A549 (cell line): ENCODE measurements at regions not wholly inside any gene's neighbourhood (a gene's known extent, or its start where the extent isn't known, plus 50 kb on each side); places are given as distances from the start of the nearest gene placed in this dataset.

ENCODE experiments used
- ATAC-seq, 2 experiments: fragments of 200-7000 bp in 1 of 2; fragments of >200 bp in 1 of 2; cut with Nextera tagmentation in 1 of 2; cut with Tn5 transposase in 1 of 2; 3 replicates each; pipeline versions ENCODE4 v1.8.0 to v1.9.1; 2018 to 2020; ENCODE audit warnings: mild to moderate bottlenecking in 1 of 2, moderate library complexity in 1 of 2
- CTCF ChIA-PET: fragments of 300-600 bp; sonication (Branson Sonifier 250); formaldehyde crosslinking; extraction: SDS; loops from one replicate; lab custom pipeline; 2021; ENCODE audit warnings: antibody characterized with exemption, inconsistent platforms; lab: Yijun Ruan, JAX
- POLR2A ChIA-PET: fragments of 350-600 bp; formaldehyde crosslinking; extraction: SDS; loops from one replicate; lab custom pipeline; 2021; ENCODE audit warnings: antibody characterized with exemption, inconsistent platforms; lab: Yijun Ruan, JAX
- DNase-seq, 2 experiments: peaks; one replicate each; pipeline versions ENCODE4 v3.0.0 to v3.0.0-alpha.2; 2011 to 2016; ENCODE audit warnings: low read depth in 1 of 2, low spot score in 1 of 2
- FAIRE-seq: peaks from 2 replicates; lab custom pipeline; 2011; peaks lifted over from hg19 to GRCh38; lab: Jason Lieb, UNC
- H3K27ac ChIP-seq, 2 experiments: fragments of >200 bp; sonication (Bioruptor Twin); formaldehyde crosslinking; 3 replicates each; pipeline ENCODE4 v1.5.1; 2016 to 2017
- H3K4me1 ChIP-seq: fragments of >200 bp; sonication (Bioruptor Twin); formaldehyde crosslinking; 3 replicates; pipeline ENCODE4 v1.6.1; 2016
- H3K4me2 ChIP-seq: fragments of >200 bp; sonication (Bioruptor Twin); formaldehyde crosslinking; 3 replicates; pipeline ENCODE4 v1.6.1; 2016
- H3K4me3 ChIP-seq: fragments of >200 bp; sonication (Bioruptor Twin); formaldehyde crosslinking; 3 replicates; pipeline ENCODE4 v1.5.1; 2016
- H3K9me3 ChIP-seq: fragments of >200 bp; sonication (Bioruptor Twin); formaldehyde crosslinking; 3 replicates; pipeline ENCODE4 v1.6.1; 2016
- BHLHE40 ChIP-seq: IDR thresholded peaks from 2 replicates; pipeline ENCODE4 v1.6.1; 2012; ENCODE audit warnings: low read depth, low read length, inconsistent platforms
- CHD4 ChIP-seq: fragments of 200-600 bp; sonication (generic); IDR thresholded peaks from 2 replicates; pipeline ENCODE4 v1.6.1; 2016; ENCODE audit warnings: antibody characterized with exemption, mild to moderate bottlenecking, borderline replicate concordance
- CTCF ChIP-seq: fragments of >200 bp; sonication (Bioruptor Twin); formaldehyde crosslinking; IDR thresholded peaks from 3 replicates; pipeline ENCODE4 v1.5.1; 2016
- EHF ChIP-seq: fragments of 250-450 bp; sonication (Bioruptor Pico); IDR thresholded peaks from 2 replicates; pipeline ENCODE4 v1.5.0; 2020; ENCODE audit warnings: mild to moderate bottlenecking
- GATA3 ChIP-seq: IDR thresholded peaks from 2 replicates; pipeline ENCODE4 v1.6.1; 2012; ENCODE audit warnings: borderline replicate concordance
- HOXB13 ChIP-seq: fragments of 250-450 bp; sonication (Bioruptor Pico); IDR thresholded peaks from 2 replicates; pipeline ENCODE4 v1.5.0; 2020; ENCODE audit warnings: low read depth, mild to moderate bottlenecking, moderate library complexity
- HOXB5 ChIP-seq: fragments of 250-450 bp; sonication (Bioruptor Pico); IDR thresholded peaks from 2 replicates; pipeline ENCODE4 v1.5.0; 2020; ENCODE audit warnings: mild to moderate bottlenecking, moderate library complexity
- KDM5A ChIP-seq: fragments of 200-600 bp; sonication (generic); IDR thresholded peaks from 2 replicates; pipeline ENCODE4 v1.6.1; 2016; ENCODE audit warnings: antibody characterized with exemption, mild to moderate bottlenecking
- PHF8 ChIP-seq: fragments of 200-600 bp; sonication (generic); IDR thresholded peaks from 2 replicates; pipeline ENCODE4 v1.6.1; 2016; ENCODE audit warnings: low read depth, mild to moderate bottlenecking, antibody characterized with exemption, moderate library complexity, borderline replicate concordance
- RFX5 ChIP-seq: fragments of 450-650 bp; IDR thresholded peaks from 2 replicates; pipeline ENCODE4 v1.7.1; 2014; ENCODE audit warnings: antibody characterized with exemption, mild to moderate bottlenecking, moderate library complexity
- SMC3 ChIP-seq: fragments of >200 bp; sonication (Bioruptor Twin); formaldehyde crosslinking; IDR thresholded peaks from 3 replicates; pipeline ENCODE4 v1.6.1; 2018; ENCODE audit warnings: inconsistent platforms
- TFCP2L1 ChIP-seq: fragments of 250-450 bp; sonication (Bioruptor Pico); IDR thresholded peaks from 2 replicates; pipeline ENCODE4 v1.5.0; 2021; ENCODE audit warnings: mild to moderate bottlenecking
- ZC3H11A ChIP-seq: fragments of 450-650 bp; IDR thresholded peaks from 2 replicates; pipeline ENCODE4 v1.6.1; 2014; ENCODE audit warnings: antibody characterized with exemption, mild to moderate bottlenecking
- ZSCAN20 ChIP-seq: fragments of 250-450 bp; sonication (Bioruptor Pico); IDR thresholded peaks from 2 replicates; pipeline ENCODE4 v1.8.0; 2022; ENCODE audit warnings: mild to moderate bottlenecking, moderate library complexity
- WGBS: methylation state at CpG from one replicate; pipeline ENCODE4 v1.1.6; 2017; ENCODE audit errors: missing lambda C conversion rate; 5-methylcytosine and 5-hydroxymethylcytosine counted together
- TF ChIP-seq, protein P1 (sequence below): fragments of 250-450 bp; sonication (Bioruptor Pico); IDR thresholded peaks from 2 replicates; pipeline ENCODE4 v1.5.0; 2021; ENCODE audit warnings: mild to moderate bottlenecking, moderate library complexity, borderline replicate concordance
- TF ChIP-seq, protein P2 (sequence below): fragments of >200 bp; sonication (Bioruptor Twin); formaldehyde crosslinking; IDR thresholded peaks from 2 replicates; pipeline ENCODE4 v1.6.1; 2016
- TF ChIP-seq, protein P3 (sequence below): IDR thresholded peaks from 2 replicates; pipeline ENCODE4 v1.6.1; 2012

DNA sequence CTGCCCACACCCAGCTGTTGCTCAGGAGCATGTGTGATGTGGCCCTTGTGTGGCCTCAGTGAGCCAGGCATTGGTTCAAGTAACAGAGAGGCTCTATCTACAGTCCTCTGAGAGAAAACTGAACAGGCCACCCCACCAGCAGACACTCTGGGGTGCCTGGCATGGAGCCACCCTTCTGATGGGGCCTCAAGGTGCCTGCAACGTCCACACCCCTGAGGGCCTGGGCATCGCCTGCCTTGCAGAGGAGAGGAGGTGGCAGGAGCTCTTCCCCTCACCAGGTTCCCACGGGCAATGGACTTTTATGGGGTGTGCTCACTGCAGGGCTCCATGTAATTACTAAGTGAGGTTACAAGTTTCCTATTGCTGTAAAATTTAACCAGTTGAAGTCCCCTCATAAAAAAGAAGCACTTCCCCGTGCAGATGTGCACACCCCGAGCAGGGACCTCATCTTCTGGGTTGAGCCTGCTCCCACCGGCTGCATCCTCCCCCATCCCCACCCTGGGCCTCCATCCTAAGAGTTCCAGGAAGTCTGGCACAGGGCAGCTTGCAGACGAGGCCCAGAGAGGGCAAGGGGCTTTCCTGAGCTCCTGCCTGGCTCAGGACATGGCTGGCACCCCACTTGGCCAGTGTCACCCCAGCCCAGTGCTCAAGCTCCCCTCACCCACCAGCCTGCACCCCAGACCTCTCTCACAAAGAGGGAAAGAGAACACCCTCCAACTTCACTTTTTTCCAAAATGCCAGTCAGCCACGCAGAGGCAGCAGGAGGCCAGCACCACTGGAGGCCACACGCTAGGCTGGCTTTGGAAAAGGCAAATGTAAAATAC lies 270.4 kb upstream of the RTL1 start:
- ATAC-seq (no peak), FAIRE-seq (no peak), DNase-seq (no peak)
- H3K4me1 ChIP-seq, result no peaks in the 10 kb centered on the region
- POLR2A ChIA-PET, result no interaction called here
- no peak overlapping the region for H3K4me3 ChIP-seq
- WGBS, result 79% methylated on average over 8 of the region's 9 CpGs
- 0 out of 3 replicates have a peak, but pooled peaks cover 9% of the 10 kb centered on the region for H3K9me3 ChIP-seq
- H3K27ac ChIP-seq, result no peak overlapping the region
- CTCF ChIA-PET, result interaction anchor here (0.6 kb wide), 1 partner anchor 270 kb away, joined by 3 read pairs; no protein-coding TSS in a partner anchor
- TF ChIP-seq, protein P1, sequence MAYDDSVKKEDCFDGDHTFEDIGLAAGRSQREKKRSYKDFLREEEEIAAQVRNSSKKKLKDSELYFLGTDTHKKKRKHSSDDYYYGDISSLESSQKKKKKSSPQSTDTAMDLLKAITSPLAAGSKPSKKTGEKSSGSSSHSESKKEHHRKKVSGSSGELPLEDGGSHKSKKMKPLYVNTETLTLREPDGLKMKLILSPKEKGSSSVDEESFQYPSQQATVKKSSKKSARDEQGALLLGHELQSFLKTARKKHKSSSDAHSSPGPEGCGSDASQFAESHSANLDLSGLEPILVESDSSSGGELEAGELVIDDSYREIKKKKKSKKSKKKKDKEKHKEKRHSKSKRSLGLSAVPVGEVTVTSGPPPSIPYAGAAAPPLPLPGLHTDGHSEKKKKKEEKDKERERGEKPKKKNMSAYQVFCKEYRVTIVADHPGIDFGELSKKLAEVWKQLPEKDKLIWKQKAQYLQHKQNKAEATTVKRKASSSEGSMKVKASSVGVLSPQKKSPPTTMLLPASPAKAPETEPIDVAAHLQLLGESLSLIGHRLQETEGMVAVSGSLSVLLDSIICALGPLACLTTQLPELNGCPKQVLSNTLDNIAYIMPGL (CRISPR knock-in tag), result no peak
- TF ChIP-seq BHLHE40 (no peak), TFCP2L1 (CRISPR knock-in tag) (no peak), CHD4 (no peak), EHF (CRISPR knock-in tag) (no peak), CTCF (no peak), SMC3 (no peak), HOXB13 (CRISPR knock-in tag) (no peak), PHF8 (no peak), RFX5 (no peak), GATA3 (no peak)
- TF ChIP-seq, protein P2, sequence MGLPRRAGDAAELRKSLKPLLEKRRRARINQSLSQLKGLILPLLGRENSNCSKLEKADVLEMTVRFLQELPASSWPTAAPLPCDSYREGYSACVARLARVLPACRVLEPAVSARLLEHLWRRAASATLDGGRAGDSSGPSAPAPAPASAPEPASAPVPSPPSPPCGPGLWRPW, result no peak
- no peak overlapping the region for H3K4me2 ChIP-seq

- FAIRE-seq (no peak), ATAC-seq (no peak), DNase-seq (no peak)
- H3K4me1 ChIP-seq, result no peaks in the 10 kb centered on the region
- ChIA-PET CTCF (no interaction called here), POLR2A (no interaction called here)
- no peak overlapping the region for H3K4me3 ChIP-seq
- H3K4me2 ChIP-seq, result no peak overlapping the region
- H3K9me3 ChIP-seq, result 0 out of 3 replicates have a peak, but pooled peaks cover 9% of the 10 kb centered on the region
- TF ChIP-seq, protein P3, sequence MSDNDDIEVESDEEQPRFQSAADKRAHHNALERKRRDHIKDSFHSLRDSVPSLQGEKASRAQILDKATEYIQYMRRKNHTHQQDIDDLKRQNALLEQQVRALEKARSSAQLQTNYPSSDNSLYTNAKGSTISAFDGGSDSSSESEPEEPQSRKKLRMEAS, result no peak
- TF ChIP-seq ZSCAN20 (CRISPR knock-in tag), result no peak
- no peak for TF ChIP-seq HOXB5 (CRISPR knock-in tag)
- no peak for TF ChIP-seq CTCF
- TF ChIP-seq ZC3H11A, result no peak
- no peak for TF ChIP-seq TFCP2L1 (CRISPR knock-in tag)
- TF ChIP-seq KDM5A, result no peak
- WGBS, result 92% methylated on average over 8 of the region's 12 CpGs
- H3K27ac ChIP-seq, result no peak overlapping the region
Observed at GRCh38 chr14:101174522-101174838, 271.0 kb upstream of the RTL1 start.
